MCF 10A (cell line): ENCODE measurements at regions not wholly inside any gene's neighbourhood (a gene's known extent, or its start where the extent isn't known, plus 50 kb on each side); places are given as distances from the start of the nearest gene placed in this dataset.

ENCODE experiments used
- BruUV-seq: library from RNA; stranded (reverse); fragments of 400-500 nt; replicated peaks from 2 replicates; lab custom pipeline; 2021; lab: Mats Ljungman, UMichigan
- CTCF ChIA-PET: fragments of 300-600 bp; sonication (Branson Sonifier 250); formaldehyde crosslinking; extraction: SDS; loops from one replicate; lab custom pipeline; 2021; ENCODE audit warnings: antibody characterized with exemption, inconsistent platforms; lab: Yijun Ruan, JAX
- POLR2A ChIA-PET: fragments of 300-600, 350-650 bp; sonication (Branson Sonifier 250); formaldehyde crosslinking; extraction: SDS; loops from one replicate; lab custom pipeline; 2020; ENCODE audit warnings: antibody characterized with exemption, inconsistent platforms; lab: Yijun Ruan, JAX
- DNase-seq: peaks from one replicate; pipeline ENCODE4 v3.0.0-alpha.2; 2018; ENCODE audit not compliant: unreplicated experiment
- H3K27ac Mint-ChIP-seq: one replicate; pipeline ENCODE4 v1.8.0; 2022; ENCODE audit warnings: mild to moderate bottlenecking, low read depth, mixed read lengths; ENCODE audit not compliant: unreplicated experiment
- H3K27me3 Mint-ChIP-seq: one replicate; pipeline ENCODE4 v1.8.0; 2022; ENCODE audit warnings: mixed read lengths; ENCODE audit not compliant: insufficient read depth, unreplicated experiment
- H3K36me3 Mint-ChIP-seq: one replicate; pipeline ENCODE4 v1.8.0; 2022; ENCODE audit warnings: mild to moderate bottlenecking, moderate library complexity, mixed read lengths; ENCODE audit not compliant: insufficient read depth, unreplicated experiment
- H3K4me1 Mint-ChIP-seq: one replicate; pipeline ENCODE4 v1.8.0; 2022; ENCODE audit warnings: mixed read lengths; ENCODE audit not compliant: insufficient read depth, unreplicated experiment
- H3K4me3 Mint-ChIP-seq: one replicate; pipeline ENCODE4 v1.8.0; 2022; ENCODE audit warnings: mild to moderate bottlenecking, moderate library complexity, mixed read lengths; ENCODE audit not compliant: unreplicated experiment
- H3K9me3 Mint-ChIP-seq: one replicate; pipeline ENCODE4 v1.8.0; 2022; ENCODE audit warnings: mixed read lengths; ENCODE audit not compliant: unreplicated experiment
- intact Hi-C: fragments of 100-400 bp; cut with micrococcal nuclease; formaldehyde crosslinking; loops from 2 replicates; pipeline ENCODE4 v1.14.1; 2022
- TF ChIP-seq, protein P1 (sequence below): fragments of 200-600 bp; IDR thresholded peaks from one replicate; pipeline ENCODE4 v1.8.0; 2022; ENCODE audit warnings: antibody characterized with exemption, mild to moderate bottlenecking; ENCODE audit not compliant: unreplicated experiment

GRCh38 chr6:14468647-14469321 is 351.2 kb downstream of the CD83 start:
- BruUV-seq: no TSS peak
- TF ChIP-seq, protein P1, sequence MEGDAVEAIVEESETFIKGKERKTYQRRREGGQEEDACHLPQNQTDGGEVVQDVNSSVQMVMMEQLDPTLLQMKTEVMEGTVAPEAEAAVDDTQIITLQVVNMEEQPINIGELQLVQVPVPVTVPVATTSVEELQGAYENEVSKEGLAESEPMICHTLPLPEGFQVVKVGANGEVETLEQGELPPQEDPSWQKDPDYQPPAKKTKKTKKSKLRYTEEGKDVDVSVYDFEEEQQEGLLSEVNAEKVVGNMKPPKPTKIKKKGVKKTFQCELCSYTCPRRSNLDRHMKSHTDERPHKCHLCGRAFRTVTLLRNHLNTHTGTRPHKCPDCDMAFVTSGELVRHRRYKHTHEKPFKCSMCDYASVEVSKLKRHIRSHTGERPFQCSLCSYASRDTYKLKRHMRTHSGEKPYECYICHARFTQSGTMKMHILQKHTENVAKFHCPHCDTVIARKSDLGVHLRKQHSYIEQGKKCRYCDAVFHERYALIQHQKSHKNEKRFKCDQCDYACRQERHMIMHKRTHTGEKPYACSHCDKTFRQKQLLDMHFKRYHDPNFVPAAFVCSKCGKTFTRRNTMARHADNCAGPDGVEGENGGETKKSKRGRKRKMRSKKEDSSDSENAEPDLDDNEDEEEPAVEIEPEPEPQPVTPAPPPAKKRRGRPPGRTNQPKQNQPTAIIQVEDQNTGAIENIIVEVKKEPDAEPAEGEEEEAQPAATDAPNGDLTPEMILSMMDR: no peak
- POLR2A ChIA-PET: no interaction called here

GRCh38 chr6:14470101-14470500 is 352.5 kb downstream of the CD83 start:
- TF ChIP-seq, protein P1: no peak
- H3K27me3 Mint-ChIP-seq: no peaks in the 10 kb centered on the region
- ChIA-PET POLR2A (interaction anchor here (0.6 to 1.9 kb wide), 3 partner anchors 8 to 15 kb away, joined by 3 to 4 read pairs (median 3); no protein-coding TSS in a partner anchor), CTCF (interaction anchor here (0.5 to 0.8 kb wide), 2 partner anchors 42 to 678 kb away, joined by 3 read pairs; no protein-coding TSS in a partner anchor)
- no peak overlapping the region for H3K27ac Mint-ChIP-seq
- H3K9me3 Mint-ChIP-seq: no peaks in the 10 kb centered on the region
- intact Hi-C loops: no loop called here
- BruUV-seq: no TSS peak
- no peaks in the 10 kb centered on the region for H3K36me3 Mint-ChIP-seq
- H3K4me1 Mint-ChIP-seq: no peaks in the 10 kb centered on the region
- no peak overlapping the region for H3K4me3 Mint-ChIP-seq
- no peak for DNase-seq

More at GRCh38 chr6:14468647-14469321, 351.2 kb downstream of the CD83 start:
- H3K27me3 Mint-ChIP-seq: no peaks in the 10 kb centered on the region
- CTCF ChIA-PET: no interaction called here
- intact Hi-C loops: no loop called here
- no peaks in the 10 kb centered on the region for H3K36me3 Mint-ChIP-seq
- H3K4me3 Mint-ChIP-seq: no peak overlapping the region
- H3K27ac Mint-ChIP-seq: no peak overlapping the region
- no peak for DNase-seq
- no peaks in the 10 kb centered on the region for H3K4me1 Mint-ChIP-seq
- H3K9me3 Mint-ChIP-seq: no peaks in the 10 kb centered on the region

- CTCF ChIA-PET: interaction anchor here (0.5 to 0.8 kb wide), 3 partner anchors 42 to 1006 kb away, joined by 3 read pairs; no protein-coding TSS in a partner anchor
- Mint-ChIP-seq H3K4me3 (no peak overlapping the region), H3K4me1 (no peaks in the 10 kb centered on the region), H3K27ac (no peak overlapping the region), H3K9me3 (no peaks in the 10 kb centered on the region), H3K36me3 (no peaks in the 10 kb centered on the region), H3K27me3 (no peaks in the 10 kb centered on the region)
- BruUV-seq: no TSS peak
- POLR2A ChIA-PET: interaction anchor here (0.6 to 1.9 kb wide), 4 partner anchors 9 to 75 kb away, joined by 3 to 5 read pairs (median 4); no protein-coding TSS in a partner anchor
- no peak for DNase-seq
- TF ChIP-seq, protein P1: no peak
- intact Hi-C loops: no loop called here
These were observed 353.1 kb downstream of the CD83 start for GRCh38 chr6:14470671-14471070.

GRCh38 chr6:14472255-14472985 is 354.8 kb downstream of the CD83 start:
- no peaks in the 10 kb centered on the region for H3K27me3 Mint-ChIP-seq
- TF ChIP-seq, protein P1: no peak
- no peaks in the 10 kb centered on the region for H3K36me3 Mint-ChIP-seq
- no peak overlapping the region for H3K27ac Mint-ChIP-seq
- ChIA-PET POLR2A (interaction anchor here (0.6 to 0.7 kb wide), 2 partner anchors 33 to 115 kb away, joined by 3 read pairs; no protein-coding TSS in a partner anchor), CTCF (interaction anchor here (0.5 to 0.6 kb wide), 2 partner anchors 36 to 120 kb away, joined by 3 read pairs; no protein-coding TSS in a partner anchor)
- BruUV-seq: no TSS peak
- H3K9me3 Mint-ChIP-seq: no peaks in the 10 kb centered on the region
- H3K4me1 Mint-ChIP-seq: no peaks in the 10 kb centered on the region
- no peak for DNase-seq
- no peak overlapping the region for H3K4me3 Mint-ChIP-seq
- intact Hi-C loops: no loop called here
